ENCODE measurements at regions not wholly inside any gene's neighbourhood (a gene's known extent, or its start where the extent isn't known, plus 50 kb on each side); places are given as distances from the start of the nearest gene placed in this dataset.

GRCh38 chr11:131240421-131240820, 130.0 kb upstream of the NTM start:
- H3K36me3 ChIP-seq, result no peaks in the 10 kb centered on the region

GRCh38 chr11:131242476-131243000, 127.9 kb upstream of the NTM start:
- Histone ChIP-seq H3K36me3 (no peaks in the 10 kb centered on the region), H3K27ac (no peak overlapping the region), H3K4me1 (no peaks in the 10 kb centered on the region), H3K9me3 (replicated peaks) (no peaks in the 10 kb centered on the region), H3K4me3 (no peak overlapping the region), H3K27me3 (no peaks in the 10 kb centered on the region; the same call in none of the 2 replicates)
- DNase-seq, result no peak

More at GRCh38 chr11:131240421-131240820, 130.0 kb upstream of the NTM start:
- Histone ChIP-seq H3K4me3 (no peak overlapping the region), H3K27me3 (no peaks in the 10 kb centered on the region; the same call in 1 of the 2 replicates), H3K27ac (no peak overlapping the region), H3K4me1 (no peaks in the 10 kb centered on the region), H3K9me3 (replicated peaks) (no peaks in the 10 kb centered on the region)
- DNase-seq, result no peak

GRCh38 chr11:131246156-131246555, 124.3 kb upstream of the NTM start:
- no peaks in the 10 kb centered on the region for H3K9me3 ChIP-seq (replicated peaks)
- no peak overlapping the region for H3K27ac ChIP-seq
- H3K36me3 ChIP-seq, result no peaks in the 10 kb centered on the region
- no peak for DNase-seq
- no peak overlapping the region for H3K4me3 ChIP-seq
- no peaks in the 10 kb centered on the region for H3K4me1 ChIP-seq
- H3K27me3 ChIP-seq, result no peaks in the 10 kb centered on the region; the same call in 1 of the 2 replicates

- Histone ChIP-seq H3K36me3 (no peaks in the 10 kb centered on the region), H3K9me3 (replicated peaks) (no peaks in the 10 kb centered on the region), H3K4me3 (no peak overlapping the region), H3K4me1 (no peaks in the 10 kb centered on the region), H3K27me3 (no peaks in the 10 kb centered on the region; the same call in 1 of the 2 replicates), H3K27ac (no peak overlapping the region)
- DNase-seq, result peak; percentile 5 to 34
These were observed 123.8 kb upstream of the NTM start for GRCh38 chr11:131246663-131247062.

GRCh38 chr11:131248588-131248987, 121.8 kb upstream of the NTM start:
- Histone ChIP-seq H3K27ac (no peak overlapping the region), H3K27me3 (no peaks in the 10 kb centered on the region; the same call in 1 of the 2 replicates), H3K4me1 (no peaks in the 10 kb centered on the region), H3K4me3 (no peak overlapping the region), H3K9me3 (replicated peaks) (no peaks in the 10 kb centered on the region), H3K36me3 (no peaks in the 10 kb centered on the region)
- no peak for DNase-seq

- DNase-seq, result no peak
- Histone ChIP-seq H3K36me3 (no peaks in the 10 kb centered on the region), H3K27ac (no peak overlapping the region), H3K4me3 (no peak overlapping the region), H3K9me3 (replicated peaks) (no peaks in the 10 kb centered on the region), H3K4me1 (no peaks in the 10 kb centered on the region), H3K27me3 (no peaks in the 10 kb centered on the region)
These were observed 117.2 kb upstream of the NTM start for GRCh38 chr11:131253142-131253655.

- H3K27me3 ChIP-seq, result no peaks in the 10 kb centered on the region
- no peaks in the 10 kb centered on the region for H3K4me1 ChIP-seq
- no peak overlapping the region for H3K4me3 ChIP-seq
- H3K27ac ChIP-seq, result no peak overlapping the region
- H3K9me3 ChIP-seq (replicated peaks), result no peaks in the 10 kb centered on the region
- DNase-seq, result no peak
- H3K36me3 ChIP-seq, result no peaks in the 10 kb centered on the region
These were observed 116.7 kb upstream of the NTM start for GRCh38 chr11:131253656-131254151.

GRCh38 chr11:131254254-131254653, 116.2 kb upstream of the NTM start:
- DNase-seq, result no peak
- no peaks in the 10 kb centered on the region for H3K36me3 ChIP-seq
- no peaks in the 10 kb centered on the region for H3K27me3 ChIP-seq
- no peak overlapping the region for H3K27ac ChIP-seq
- no peaks in the 10 kb centered on the region for H3K4me1 ChIP-seq
- no peaks in the 10 kb centered on the region for H3K9me3 ChIP-seq (replicated peaks)
- no peak overlapping the region for H3K4me3 ChIP-seq

- Histone ChIP-seq H3K27ac (no peak overlapping the region), H3K9me3 (replicated peaks) (no peaks in the 10 kb centered on the region), H3K4me3 (no peak overlapping the region), H3K27me3 (no peaks in the 10 kb centered on the region), H3K4me1 (no peaks in the 10 kb centered on the region), H3K36me3 (no peaks in the 10 kb centered on the region)
- DNase-seq, result no peak
These were observed 96.2 kb upstream of the NTM start for GRCh38 chr11:131274233-131274632.

GRCh38 chr11:131275580-131275979, 94.8 kb upstream of the NTM start:
- no peaks in the 10 kb centered on the region for H3K27me3 ChIP-seq
- H3K27ac ChIP-seq, result no peak overlapping the region
- no peaks in the 10 kb centered on the region for H3K4me1 ChIP-seq
- no peaks in the 10 kb centered on the region for H3K9me3 ChIP-seq (replicated peaks)
- H3K36me3 ChIP-seq, result no peaks in the 10 kb centered on the region
- no peak overlapping the region for H3K4me3 ChIP-seq
- DNase-seq, result no peak

GRCh38 chr11:131278472-131278871, 91.9 kb upstream of the NTM start:
- Histone ChIP-seq H3K36me3 (no peaks in the 10 kb centered on the region), H3K4me1 (no peaks in the 10 kb centered on the region), H3K4me3 (no peak overlapping the region), H3K9me3 (replicated peaks) (no peaks in the 10 kb centered on the region), H3K27me3 (no peaks in the 10 kb centered on the region), H3K27ac (no peak overlapping the region)
- DNase-seq, result no peak

- DNase-seq, result no peak
- Histone ChIP-seq H3K4me3 (no peak overlapping the region), H3K27ac (no peak overlapping the region)
These were observed 90.6 kb upstream of the NTM start for GRCh38 chr11:131279654-131280384.

GRCh38 chr11:131281316-131281715, 89.1 kb upstream of the NTM start:
- no peak overlapping the region for H3K27ac ChIP-seq
- H3K27me3 ChIP-seq, result no peaks in the 10 kb centered on the region
- no peak for DNase-seq
- no peaks in the 10 kb centered on the region for H3K9me3 ChIP-seq (replicated peaks)
- no peaks in the 10 kb centered on the region for H3K36me3 ChIP-seq
- H3K4me3 ChIP-seq, result no peak overlapping the region
- H3K4me1 ChIP-seq, result no peaks in the 10 kb centered on the region

More at GRCh38 chr11:131279654-131280384, 90.6 kb upstream of the NTM start:
- Histone ChIP-seq H3K27me3 (no peaks in the 10 kb centered on the region), H3K36me3 (no peaks in the 10 kb centered on the region), H3K4me1 (no peaks in the 10 kb centered on the region), H3K9me3 (replicated peaks) (no peaks in the 10 kb centered on the region)

- no peak for DNase-seq
- H3K36me3 ChIP-seq, result no peaks in the 10 kb centered on the region
- no peaks in the 10 kb centered on the region for H3K4me1 ChIP-seq
- H3K27ac ChIP-seq, result no peak overlapping the region
- H3K27me3 ChIP-seq, result no peaks in the 10 kb centered on the region
- no peak overlapping the region for H3K4me3 ChIP-seq
- H3K9me3 ChIP-seq (replicated peaks), result no peaks in the 10 kb centered on the region
These were observed 86.4 kb upstream of the NTM start for GRCh38 chr11:131284041-131284440.

GRCh38 chr11:131288521-131289091, 81.8 kb upstream of the NTM start:
- H3K9me3 ChIP-seq (replicated peaks), result no peaks in the 10 kb centered on the region
- no peak overlapping the region for H3K27ac ChIP-seq
- no peaks in the 10 kb centered on the region for H3K4me1 ChIP-seq
- H3K27me3 ChIP-seq, result no peaks in the 10 kb centered on the region
- no peak overlapping the region for H3K4me3 ChIP-seq
- no peaks in the 10 kb centered on the region for H3K36me3 ChIP-seq
- DNase-seq, result no peak

Measured in SJCRH30 (cell line).